DMS153 treated with DMSO at 0.1 percent for 48 hours (cell line): ENCODE measurements at regions not wholly inside any gene's neighbourhood (a gene's known extent, or its start where the extent isn't known, plus 50 kb on each side); places are given as distances from the start of the nearest gene placed in this dataset.

ENCODE experiments used
- DNase-seq: peaks from one replicate; lab custom pipeline; 2025; ENCODE audit not compliant: unreplicated experiment; lab: John Stamatoyannopoulos, UW

- no peak for DNase-seq
These were observed 353.5 kb upstream of the SATB1 start for GRCh38 chr3:18778598-18778997.

GRCh38 chr3:18778094-18778493, 353.0 kb upstream of the SATB1 start:
- DNase-seq: no peak

GRCh38 chr3:18775501-18775900, 350.4 kb upstream of the SATB1 start:
- no peak for DNase-seq

GRCh38 chr3:18774319-18775088, 349.4 kb upstream of the SATB1 start:
- DNase-seq: no peak

GRCh38 chr3:18772699-18773305, 347.7 kb upstream of the SATB1 start:
- DNase-seq: no peak

- no peak for DNase-seq
These were observed 346.8 kb upstream of the SATB1 start for GRCh38 chr3:18771931-18772330.

- DNase-seq: no peak
These were observed 345.7 kb upstream of the SATB1 start for GRCh38 chr3:18770800-18771199.

GRCh38 chr3:18767756-18768303, 342.7 kb upstream of the SATB1 start:
- no peak for DNase-seq

- no peak for DNase-seq
These were observed 341.8 kb upstream of the SATB1 start for GRCh38 chr3:18766974-18767373.

- no peak for DNase-seq
These were observed 340.5 kb upstream of the SATB1 start for GRCh38 chr3:18765662-18766061.

GRCh38 chr3:18765161-18765560, 340.0 kb upstream of the SATB1 start:
- no peak for DNase-seq

GRCh38 chr3:18761530-18761929, 336.4 kb upstream of the SATB1 start:
- DNase-seq: no peak

GRCh38 chr3:18758047-18758704, 333.0 kb upstream of the SATB1 start:
- DNase-seq: peak; percentile 57

GRCh38 chr3:18757476-18757875, 332.3 kb upstream of the SATB1 start:
- no peak for DNase-seq

GRCh38 chr3:18752273-18752934, 327.3 kb upstream of the SATB1 start:
- DNase-seq: no peak

GRCh38 chr3:18751514-18751913, 326.4 kb upstream of the SATB1 start:
- DNase-seq: peak; percentile 66

- no peak for DNase-seq
These were observed 322.2 kb upstream of the SATB1 start for GRCh38 chr3:18747383-18747782.

- DNase-seq: no peak
These were observed 320.3 kb upstream of the SATB1 start for GRCh38 chr3:18745472-18745871.

GRCh38 chr3:18744472-18744871, 319.3 kb upstream of the SATB1 start:
- no peak for DNase-seq

- no peak for DNase-seq
These were observed 318.6 kb upstream of the SATB1 start for GRCh38 chr3:18743761-18744160.
